SU-DHL-6 (cell line): ENCODE measurements at regions not wholly inside any gene's neighbourhood (a gene's known extent, or its start where the extent isn't known, plus 50 kb on each side); places are given as distances from the start of the nearest gene placed in this dataset.

Experiments
- CTCF ChIP-seq: fragments of 200-600 bp; sonication (generic); IDR thresholded peaks from one replicate; pipeline ENCODE4 v1.5.1; 2017; ENCODE audit warnings: antibody characterized with exemption, mild to moderate bottlenecking, low read length, moderate library complexity; ENCODE audit not compliant: insufficient read depth, poor library complexity, severe bottlenecking
- EZH2phosphoT487 ChIP-seq: fragments of 200-600 bp; sonication (generic), shearing (Covaris generic); conservative IDR thresholded peaks from 2 replicates; pipeline ENCODE4 v1.6.1; 2018; ENCODE audit warnings: mild to moderate bottlenecking, antibody characterized with exemption, low read length, moderate library complexity, mixed read lengths

GRCh38 chr3:135440233-135440632, 525.3 kb upstream of the PPP2R3A start:
- TF ChIP-seq CTCF (no peak), EZH2phosphoT487 (no peak)
